ENCODE measurements at regions not wholly inside any gene's neighbourhood (a gene's known extent, or its start where the extent isn't known, plus 50 kb on each side); places are given as distances from the start of the nearest gene placed in this dataset.

GRCh38 chr11:70743941-70744351 lies 345.6 kb downstream of the CTTN start:
- no peak for TF ChIP-seq CTCF (IDR thresholded peaks at IDR 0.05; ENCODE audit: insufficient read depth, low read depth, low read length, missing control alignments)
- no peak overlapping the region for H3K4me3 ChIP-seq (ENCODE audit: low read length)
- DNase-seq (ENCODE audit: low read depth) = no peak

DNA sequence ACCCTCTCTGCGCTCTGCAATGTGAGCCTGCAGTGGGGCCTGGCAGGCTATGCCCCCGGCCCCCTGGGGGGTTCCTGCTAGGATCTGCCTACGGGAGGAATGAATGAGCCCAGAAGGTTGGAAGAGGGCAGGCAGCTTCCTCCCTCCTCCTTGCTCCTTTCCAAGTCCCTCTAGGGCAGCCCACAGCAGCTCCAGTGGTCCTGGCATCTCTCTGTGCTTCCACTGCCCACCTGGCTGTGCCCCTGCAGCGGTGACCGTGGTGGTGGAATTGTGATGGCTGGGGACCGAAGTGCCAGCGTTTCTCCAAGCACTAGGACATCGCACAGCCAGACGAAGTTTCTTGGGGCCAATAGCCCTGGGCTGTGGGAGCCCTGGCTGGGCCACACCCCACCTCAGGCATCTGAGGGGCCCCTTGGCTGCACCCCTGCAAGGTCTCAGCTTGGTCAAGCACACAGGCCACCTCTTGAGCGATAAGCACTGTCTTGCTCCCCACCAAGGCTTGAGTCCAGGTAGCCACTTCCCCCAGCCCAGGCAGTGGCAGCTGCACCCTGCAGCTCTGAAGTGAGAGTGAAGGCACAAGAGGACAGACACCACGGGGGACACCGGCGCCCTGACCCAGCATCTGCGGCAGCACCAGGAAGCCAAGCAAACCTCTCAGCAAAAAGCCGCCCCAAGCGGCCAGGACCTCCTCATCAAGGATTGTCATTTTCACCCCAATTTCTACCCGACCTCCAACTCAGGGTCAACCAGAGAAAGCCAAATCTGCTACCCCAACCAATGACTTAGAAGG lies 346.3 kb downstream of the CTTN start:
- H3K4me3 ChIP-seq (ENCODE audit: low read length) = no peak overlapping the region
- DNase-seq (ENCODE audit: low read depth) = no peak
- TF ChIP-seq CTCF (IDR thresholded peaks at IDR 0.05; ENCODE audit: insufficient read depth, low read depth, low read length, missing control alignments) = no peak

DNA sequence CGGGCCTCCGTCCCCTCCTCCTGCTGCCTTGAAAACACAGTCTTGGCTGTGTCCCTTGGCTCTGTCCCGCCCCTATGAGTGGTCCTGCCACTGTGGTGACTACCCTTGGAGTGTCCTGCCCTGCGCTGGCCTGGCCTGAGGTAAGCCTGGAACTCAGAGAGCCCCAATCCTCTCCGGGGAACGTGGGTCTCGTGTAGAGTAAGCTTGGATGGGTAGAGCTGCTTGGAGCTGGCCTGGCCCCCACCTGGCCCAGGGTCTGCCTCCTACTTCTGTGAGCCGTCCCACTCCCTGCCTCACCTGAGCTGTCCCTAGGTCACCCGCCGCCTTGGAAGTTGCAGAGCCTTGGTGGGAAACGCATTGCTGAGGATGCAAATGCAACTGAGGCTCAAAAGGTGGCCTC lies 347.1 kb downstream of the CTTN start:
- no peak for TF ChIP-seq CTCF (IDR thresholded peaks at IDR 0.05; ENCODE audit: insufficient read depth, low read depth, low read length, missing control alignments)
- DNase-seq (ENCODE audit: low read depth) = no peak
- no peak overlapping the region for H3K4me3 ChIP-seq (ENCODE audit: low read length)

- no peak for DNase-seq (ENCODE audit: low read depth)
- no peak overlapping the region for H3K4me3 ChIP-seq (ENCODE audit: low read length)
- no peak for TF ChIP-seq CTCF (IDR thresholded peaks at IDR 0.05; ENCODE audit: insufficient read depth, low read depth, low read length, missing control alignments)
These were observed 347.6 kb downstream of the CTTN start for GRCh38 chr11:70745941-70746340.

DNA sequence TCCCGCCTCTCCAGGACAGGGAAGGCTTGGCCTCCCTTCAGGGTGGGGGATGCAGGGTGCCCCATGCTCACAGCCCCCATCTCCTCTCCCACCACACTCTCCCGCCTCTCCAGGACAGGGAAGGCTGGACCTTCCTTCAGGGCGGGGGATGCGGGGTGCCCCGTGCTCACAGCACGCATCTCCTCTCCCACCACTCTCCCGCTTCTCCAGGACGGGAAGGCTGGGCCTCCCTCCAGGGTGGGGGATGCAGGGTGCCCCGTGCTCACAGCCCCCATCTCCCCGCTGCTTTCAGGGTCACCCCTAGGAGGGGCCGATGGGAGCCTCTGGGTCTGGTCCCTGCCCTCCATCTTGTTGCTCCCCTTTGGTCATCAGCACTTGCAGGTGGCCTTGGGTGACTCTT lies 348.0 kb downstream of the CTTN start:
- H3K4me3 ChIP-seq (ENCODE audit: low read length) = no peak overlapping the region
- DNase-seq (ENCODE audit: low read depth) = no peak
- TF ChIP-seq CTCF (IDR thresholded peaks at IDR 0.05; ENCODE audit: insufficient read depth, low read depth, low read length, missing control alignments) = no peak

DNA sequence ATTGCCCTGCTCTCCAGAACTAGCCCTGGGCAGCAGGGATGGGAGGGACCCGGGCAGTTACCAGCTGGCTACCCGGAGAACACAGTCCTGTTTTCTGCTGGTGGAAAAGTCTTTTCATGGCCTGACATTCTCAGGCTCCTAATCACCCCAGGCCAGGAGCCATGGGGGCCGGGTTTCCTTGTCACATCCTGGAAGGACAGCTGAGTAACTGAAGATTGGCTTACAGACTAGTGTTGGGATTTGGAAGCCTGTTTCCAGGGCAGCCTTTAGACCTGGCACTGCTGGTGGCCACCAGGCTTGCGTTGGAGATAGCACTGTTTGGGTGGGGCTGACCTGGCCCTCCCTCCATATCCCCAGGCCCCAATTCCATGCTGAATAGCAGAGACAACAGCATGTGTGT lies 349.0 kb downstream of the CTTN start:
- DNase-seq (ENCODE audit: low read depth) = no peak

More for the DNA sequence above, 349.0 kb downstream of the CTTN start:
- no peak for TF ChIP-seq CTCF (IDR thresholded peaks at IDR 0.05; ENCODE audit: insufficient read depth, low read depth, low read length, missing control alignments)
- no peak overlapping the region for H3K4me3 ChIP-seq (ENCODE audit: low read length)

Data from epithelial cell of esophagus (primary cell).